Stimulated activated naive CD8-positive, alpha-beta T cell treated with anti-CD3 and anti-CD28 coated beads, Interleukin-15, Interleukin-2, amounts not matched to agents 100 ng/mL and 50 ng/mL, for 24 hours (primary cell): ENCODE measurements at regions not wholly inside any gene's neighbourhood (a gene's known extent, or its start where the extent isn't known, plus 50 kb on each side); places are given as distances from the start of the nearest gene placed in this dataset.
"Not testable (repeated sequence)": the region's sequence is repeated elsewhere in the genome, so short reads cannot be mapped to it uniquely, and the experiment has no call there.

Source experiments
- H3K27ac Mint-ChIP-seq: one replicate; pipeline ENCODE4 v1.8.0; 2021; ENCODE audit warnings: mild to moderate bottlenecking, mixed read lengths
- H3K27me3 Mint-ChIP-seq: one replicate; pipeline ENCODE4 v1.8.0; 2021; ENCODE audit warnings: mixed read lengths
- H3K36me3 Mint-ChIP-seq: one replicate; pipeline ENCODE4 v1.8.0; 2021; ENCODE audit warnings: low read depth, mixed read lengths
- H3K4me1 Mint-ChIP-seq: one replicate; pipeline ENCODE4 v1.8.0; 2021; ENCODE audit warnings: low read depth, mixed read lengths
- H3K4me3 Mint-ChIP-seq: one replicate; pipeline ENCODE4 v1.8.0; 2021; ENCODE audit warnings: mild to moderate bottlenecking, mixed read lengths
- H3K9me3 Mint-ChIP-seq: one replicate; pipeline ENCODE4 v1.8.0; 2021; ENCODE audit warnings: mixed read lengths

GRCh38 chr10:11403646-11404045, 207.8 kb downstream of the USP6NL start:
- H3K4me3 Mint-ChIP-seq, H3K27me3 Mint-ChIP-seq, H3K36me3 Mint-ChIP-seq: not testable (repeated sequence)
- H3K4me1 Mint-ChIP-seq: peaks cover 55% of the 10 kb centered on the region
- peak overlapping the region; percentile 89 for H3K27ac Mint-ChIP-seq
- H3K9me3 Mint-ChIP-seq: peaks cover 13% of the 10 kb centered on the region

GRCh38 chr10:11403116-11403515, 208.3 kb downstream of the USP6NL start:
- Mint-ChIP-seq H3K4me1 (peaks cover 54% of the 10 kb centered on the region), H3K36me3 (no peaks in the 10 kb centered on the region), H3K27ac (peak overlapping the region; percentile 89), H3K9me3 (peaks cover 13% of the 10 kb centered on the region), H3K4me3 (peak overlapping the region; percentile 49), H3K27me3 (no peaks in the 10 kb centered on the region)

DNA sequence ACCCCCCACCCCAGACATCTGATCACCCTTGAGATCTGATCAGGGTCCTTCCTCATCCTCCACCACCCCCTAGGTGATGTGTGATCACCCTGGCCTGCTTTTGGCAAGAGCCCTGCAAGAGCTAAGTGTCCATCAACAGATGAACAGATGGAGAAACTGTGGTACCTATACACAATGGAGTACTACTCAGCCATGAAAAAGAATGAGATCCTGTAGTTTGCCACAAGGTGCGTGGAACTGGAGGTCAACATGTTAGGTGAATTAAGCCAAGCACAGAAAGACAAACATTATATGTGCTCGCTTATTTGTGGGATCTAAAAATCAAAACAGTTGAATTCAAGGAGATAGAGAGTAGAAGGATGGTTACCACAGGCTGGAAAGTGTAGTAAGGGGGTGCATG, 209.1 kb downstream of the USP6NL start:
- H3K36me3 Mint-ChIP-seq: no peaks in the 10 kb centered on the region
- peaks cover 12% of the 10 kb centered on the region for H3K9me3 Mint-ChIP-seq
- H3K4me1 Mint-ChIP-seq: peaks cover 47% of the 10 kb centered on the region
- no peak overlapping the region for H3K4me3 Mint-ChIP-seq
- no peak overlapping the region for H3K27ac Mint-ChIP-seq
- no peaks in the 10 kb centered on the region for H3K27me3 Mint-ChIP-seq

DNA sequence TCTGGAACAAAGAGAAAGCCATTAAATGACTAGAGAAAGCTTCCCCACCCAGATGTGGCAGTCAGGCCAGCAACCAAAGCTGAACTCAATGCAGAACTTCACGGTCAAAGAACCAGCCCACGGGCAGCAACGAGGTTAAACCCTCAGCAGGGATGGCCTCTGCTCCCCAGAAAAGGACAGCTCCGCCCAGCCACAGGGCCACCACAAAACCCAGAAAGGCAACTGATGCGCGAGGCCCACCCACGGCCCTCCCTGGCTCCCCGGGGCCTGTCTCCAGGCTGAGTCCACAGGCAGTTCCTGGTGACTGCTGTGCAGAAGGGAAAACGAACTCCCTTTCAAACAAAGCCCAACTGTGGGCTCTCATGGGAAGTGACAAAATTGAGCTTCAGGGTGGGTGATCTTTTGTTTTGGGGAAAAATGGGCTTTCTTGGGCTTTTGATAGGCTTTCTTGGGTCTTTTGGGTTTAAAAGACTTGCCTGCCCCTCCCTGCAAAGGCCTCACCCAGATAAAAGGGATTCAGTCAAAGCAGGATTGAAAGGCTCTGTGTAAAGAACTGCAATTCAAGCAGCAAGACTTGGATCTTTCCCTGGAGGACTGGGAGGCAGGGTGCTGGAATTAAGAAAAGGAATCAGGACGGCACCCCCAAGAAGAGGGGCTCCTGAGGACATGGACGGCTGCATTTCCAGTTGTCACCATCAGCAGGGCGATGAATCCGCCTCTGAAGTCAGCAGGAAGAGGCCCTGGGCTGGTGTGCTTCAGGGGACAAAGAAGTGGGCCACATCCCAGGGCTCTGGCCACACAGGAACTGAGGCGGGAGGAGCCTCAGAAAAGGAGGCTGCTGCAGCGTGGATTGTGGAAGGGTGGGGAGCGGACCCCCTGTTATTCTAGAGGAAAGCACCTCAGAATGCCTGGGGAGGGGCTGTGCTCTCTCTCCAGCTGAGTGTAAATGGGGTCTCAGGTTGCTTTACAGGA, 209.9 kb downstream of the USP6NL start:
- H3K27me3 Mint-ChIP-seq: no peaks in the 10 kb centered on the region
- no peak overlapping the region for H3K4me3 Mint-ChIP-seq
- H3K27ac Mint-ChIP-seq: peak overlapping the region; percentile 49
- peaks cover 39% of the 10 kb centered on the region for H3K4me1 Mint-ChIP-seq
- peaks cover 4% of the 10 kb centered on the region for H3K9me3 Mint-ChIP-seq
- H3K36me3 Mint-ChIP-seq: no peaks in the 10 kb centered on the region

- H3K27me3 Mint-ChIP-seq: no peaks in the 10 kb centered on the region
- no peaks in the 10 kb centered on the region for H3K36me3 Mint-ChIP-seq
- peaks cover 23% of the 10 kb centered on the region for H3K4me1 Mint-ChIP-seq
- H3K27ac Mint-ChIP-seq: no peak overlapping the region
- peaks cover 3% of the 10 kb centered on the region for H3K9me3 Mint-ChIP-seq
- no peak overlapping the region for H3K4me3 Mint-ChIP-seq
Observed at GRCh38 chr10:11397980-11398580, 213.4 kb downstream of the USP6NL start.

DNA sequence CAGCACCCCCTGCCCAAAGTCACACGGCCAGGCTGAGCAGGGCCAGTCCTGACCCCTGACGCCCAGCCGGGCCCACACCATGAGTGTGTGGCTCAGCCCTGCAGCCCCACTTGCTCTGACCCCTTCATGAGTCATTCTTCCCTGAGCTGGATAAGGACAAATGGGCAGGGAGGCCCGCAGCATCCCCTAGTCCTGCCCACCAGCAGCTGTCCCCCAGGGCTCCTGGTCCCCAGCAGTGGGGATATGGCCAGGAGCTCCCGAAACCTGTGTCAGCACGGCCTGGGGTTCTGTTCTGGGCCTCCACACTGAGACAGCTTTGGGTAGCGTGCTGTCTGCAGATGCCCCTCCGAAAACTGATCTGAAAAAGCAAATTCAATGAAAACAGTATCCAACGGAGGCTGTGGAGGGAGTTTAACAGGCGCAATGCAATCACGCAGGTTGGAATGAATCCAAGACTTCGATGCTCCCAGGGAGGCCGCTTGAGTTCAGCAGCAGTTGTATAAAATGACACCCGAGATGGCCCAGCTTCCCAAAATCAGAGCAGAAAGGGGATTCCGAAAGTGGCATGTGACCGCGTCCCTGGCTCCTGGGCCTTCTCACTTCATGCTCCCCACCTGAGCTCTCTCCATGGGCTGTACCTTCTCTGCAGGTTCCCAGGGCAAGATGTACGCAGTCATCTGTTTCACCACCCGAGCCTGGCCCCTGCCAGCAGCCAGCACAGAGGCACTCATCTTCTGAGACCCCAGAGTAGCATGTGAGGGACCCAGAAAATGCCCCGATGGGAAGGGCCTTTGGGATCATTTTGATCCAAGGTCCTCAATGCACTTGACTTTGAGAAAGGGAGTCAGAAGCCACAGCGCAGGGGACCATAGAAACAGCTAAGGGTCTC, 214.1 kb downstream of the USP6NL start:
- peaks cover 15% of the 10 kb centered on the region for H3K4me1 Mint-ChIP-seq
- H3K36me3 Mint-ChIP-seq: no peaks in the 10 kb centered on the region
- H3K9me3 Mint-ChIP-seq: peaks cover under 1% of the 10 kb centered on the region
- no peak overlapping the region for H3K27ac Mint-ChIP-seq
- no peaks in the 10 kb centered on the region for H3K27me3 Mint-ChIP-seq
- H3K4me3 Mint-ChIP-seq: no peak overlapping the region

DNA sequence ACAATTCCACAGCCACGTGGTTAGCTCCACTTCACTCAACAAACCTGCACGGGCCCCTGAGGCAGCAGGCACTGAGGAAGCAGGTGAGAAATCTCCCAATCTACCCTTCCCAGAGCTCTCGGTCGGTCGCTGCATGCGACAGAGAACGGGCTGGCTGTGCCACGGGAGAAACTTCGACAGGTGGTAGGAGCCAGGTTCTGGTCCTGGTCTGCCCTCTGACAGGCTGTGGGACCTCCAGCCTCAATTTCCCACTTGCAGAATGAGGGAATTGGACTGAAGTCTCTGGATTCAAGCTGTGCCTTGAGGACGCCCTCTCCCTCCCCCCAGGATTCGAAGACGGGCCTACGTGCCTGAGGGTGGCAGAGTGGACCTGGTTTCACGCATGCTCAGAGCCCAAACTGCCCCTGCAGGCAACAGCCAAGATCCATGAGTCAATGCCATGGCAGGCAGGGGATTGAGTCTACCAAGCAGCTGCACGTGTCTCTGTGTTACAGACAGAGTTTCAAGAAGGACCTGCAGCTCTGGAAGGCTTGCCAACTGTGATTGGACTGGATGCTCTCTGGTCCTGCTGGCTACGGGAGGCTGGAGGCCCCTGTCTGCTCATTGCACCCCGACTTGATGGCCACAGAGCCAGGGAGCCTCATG, 215.0 kb downstream of the USP6NL start:
- no peaks in the 10 kb centered on the region for H3K36me3 Mint-ChIP-seq
- no peaks in the 10 kb centered on the region for H3K27me3 Mint-ChIP-seq
- peaks cover 7% of the 10 kb centered on the region for H3K4me1 Mint-ChIP-seq
- no peak overlapping the region for H3K27ac Mint-ChIP-seq
- H3K9me3 Mint-ChIP-seq: no peaks in the 10 kb centered on the region
- no peak overlapping the region for H3K4me3 Mint-ChIP-seq

DNA sequence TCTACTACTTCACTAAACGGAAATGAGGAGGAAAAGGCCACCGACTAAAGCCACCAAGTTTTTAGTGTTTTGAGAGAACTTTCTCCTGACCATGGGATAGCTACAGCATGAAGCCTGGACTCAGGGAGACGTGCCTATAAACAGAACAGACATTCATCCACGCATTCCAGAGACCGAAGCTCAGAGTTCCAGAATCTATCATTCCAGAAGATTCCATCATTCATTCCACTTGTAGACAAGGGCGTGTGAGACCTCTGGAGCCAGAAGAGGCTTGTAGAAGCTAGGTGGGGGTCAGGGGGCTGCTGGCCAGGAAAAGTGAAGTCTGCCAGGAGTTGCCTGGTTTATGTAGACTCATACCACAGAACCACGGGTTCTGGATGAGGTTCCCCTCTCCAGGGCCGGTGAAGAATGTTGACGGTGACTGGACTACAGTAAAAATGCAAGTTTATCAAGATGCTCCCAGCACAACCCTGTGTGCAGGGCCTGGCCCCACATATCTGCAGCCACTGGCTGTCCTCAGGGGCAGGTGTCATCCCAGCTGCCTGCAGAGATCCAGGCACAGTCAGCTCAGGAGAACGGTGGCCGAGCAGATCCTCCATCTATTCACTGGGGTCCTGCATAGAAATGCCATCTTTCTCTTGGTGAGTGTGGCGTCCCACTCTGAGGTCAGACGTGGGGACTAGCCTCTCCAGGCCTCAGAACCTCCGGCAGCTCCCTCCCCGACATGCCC, 215.7 kb downstream of the USP6NL start:
- no peaks in the 10 kb centered on the region for H3K27me3 Mint-ChIP-seq
- H3K36me3 Mint-ChIP-seq: no peaks in the 10 kb centered on the region
- H3K4me1 Mint-ChIP-seq: no peaks in the 10 kb centered on the region
- no peak overlapping the region for H3K27ac Mint-ChIP-seq
- no peaks in the 10 kb centered on the region for H3K9me3 Mint-ChIP-seq
- no peak overlapping the region for H3K4me3 Mint-ChIP-seq

GRCh38 chr10:11395161-11395560, 216.3 kb downstream of the USP6NL start:
- no peaks in the 10 kb centered on the region for H3K4me1 Mint-ChIP-seq
- no peaks in the 10 kb centered on the region for H3K27me3 Mint-ChIP-seq
- H3K4me3 Mint-ChIP-seq: no peak overlapping the region
- no peaks in the 10 kb centered on the region for H3K36me3 Mint-ChIP-seq
- H3K27ac Mint-ChIP-seq: no peak overlapping the region
- no peaks in the 10 kb centered on the region for H3K9me3 Mint-ChIP-seq

DNA sequence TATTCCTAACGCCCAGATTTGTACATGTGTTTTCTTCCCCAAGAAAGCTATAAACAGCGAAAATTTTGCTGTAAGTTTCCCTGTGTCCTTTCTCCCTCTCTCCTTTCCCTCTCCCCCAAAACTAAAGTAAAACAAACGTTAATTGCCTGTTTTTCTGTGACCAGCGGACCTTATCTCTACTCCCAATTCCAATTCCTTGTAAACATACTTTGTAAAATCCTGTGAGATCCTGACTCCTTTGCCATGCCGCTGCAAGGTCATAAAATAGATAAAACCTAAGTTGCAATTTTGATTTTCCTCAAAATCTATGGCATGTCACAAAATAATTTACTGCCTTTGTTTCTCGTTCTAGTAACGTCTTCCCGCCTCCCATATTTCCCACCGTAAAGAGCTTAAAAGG, 217.6 kb downstream of the USP6NL start:
- Mint-ChIP-seq H3K36me3 (no peaks in the 10 kb centered on the region), H3K27ac (no peak overlapping the region), H3K4me1 (no peaks in the 10 kb centered on the region)

GRCh38 chr10:11392776-11393175, 218.7 kb downstream of the USP6NL start:
- no peaks in the 10 kb centered on the region for H3K9me3 Mint-ChIP-seq
- H3K4me1 Mint-ChIP-seq: no peaks in the 10 kb centered on the region
- no peaks in the 10 kb centered on the region for H3K36me3 Mint-ChIP-seq
- no peak overlapping the region for H3K4me3 Mint-ChIP-seq
- no peak overlapping the region for H3K27ac Mint-ChIP-seq
- no peaks in the 10 kb centered on the region for H3K27me3 Mint-ChIP-seq

More for the DNA sequence above, 217.6 kb downstream of the USP6NL start:
- Mint-ChIP-seq H3K4me3 (no peak overlapping the region), H3K9me3 (no peaks in the 10 kb centered on the region), H3K27me3 (no peaks in the 10 kb centered on the region)

- Mint-ChIP-seq H3K27me3 (no peaks in the 10 kb centered on the region), H3K4me3 (no peak overlapping the region), H3K36me3 (no peaks in the 10 kb centered on the region), H3K4me1 (no peaks in the 10 kb centered on the region), H3K27ac (no peak overlapping the region), H3K9me3 (no peaks in the 10 kb centered on the region)
Observed at GRCh38 chr10:11388996-11389395, 222.5 kb downstream of the USP6NL start.

DNA sequence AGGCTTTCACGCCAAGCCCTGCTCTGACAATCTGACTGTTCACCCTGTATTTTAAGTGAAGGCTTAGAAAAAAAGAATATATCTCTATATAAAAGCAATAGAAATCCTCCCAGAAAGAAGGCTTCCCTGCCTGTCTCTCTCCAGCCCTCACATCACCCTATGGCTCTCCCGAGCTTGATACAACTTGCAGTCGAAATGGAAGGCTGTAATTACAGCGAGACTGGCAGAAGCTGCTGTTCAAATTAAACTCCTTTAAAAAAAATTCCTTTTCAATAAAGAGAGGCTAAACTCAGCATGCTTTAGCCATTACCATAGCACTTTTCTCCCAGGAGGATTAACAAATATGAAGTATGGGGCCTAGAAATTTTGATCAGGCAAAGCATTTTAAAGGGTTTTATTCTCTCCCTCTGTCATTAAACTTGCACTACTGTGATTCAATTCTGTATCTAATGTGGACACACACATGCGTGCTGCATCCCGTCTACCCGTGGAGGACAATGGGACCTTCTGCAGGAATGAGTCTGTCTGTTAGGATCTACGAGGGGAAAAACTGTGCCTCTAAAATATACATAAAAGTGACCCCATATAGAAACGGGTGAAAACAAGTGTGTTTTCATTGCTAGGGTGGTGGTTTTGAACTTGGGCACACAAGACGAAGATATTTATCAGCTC, 223.8 kb downstream of the USP6NL start:
- no peaks in the 10 kb centered on the region for H3K36me3 Mint-ChIP-seq
- H3K27me3 Mint-ChIP-seq: no peaks in the 10 kb centered on the region
- no peaks in the 10 kb centered on the region for H3K9me3 Mint-ChIP-seq
- H3K4me1 Mint-ChIP-seq: peaks cover 2% of the 10 kb centered on the region
- H3K4me3 Mint-ChIP-seq: no peak overlapping the region
- H3K27ac Mint-ChIP-seq: no peak overlapping the region
